Upper lobe of left lung (tissue), 6 donors: ENCODE measurements at regions not wholly inside any gene's neighbourhood (a gene's known extent, or its start where the extent isn't known, plus 50 kb on each side); places are given as distances from the start of the nearest gene placed in this dataset.

Source experiments
- ATAC-seq, 2 donors: fragments of 200-7000 bp; cut with Tn5 transposase; one replicate each; pipeline ENCODE4 v1.9.1; 2022; ENCODE audit warnings: mild to moderate bottlenecking in 2 of 2, moderate library complexity in 2 of 2; ENCODE audit not compliant: low FRiP score in 2 of 2
- DNase-seq, 2 donors: peaks; one replicate each; pipeline ENCODE4 v3.0.0-alpha.2; 2019 to 2020
- H3K27ac ChIP-seq, 4 donors: fragments of 200-600 bp; sonication (generic); one replicate each; pipeline ENCODE4 v1.5.1; 2016 to 2019
- H3K27me3 ChIP-seq, 4 donors: fragments of 200-600 bp; sonication (generic); one replicate each; pipeline ENCODE4 v1.5.1; 2017 to 2019
- H3K36me3 ChIP-seq, 4 donors: fragments of 200-600 bp; sonication (generic); one replicate each; pipeline ENCODE4 v1.5.1; 2016 to 2019
- H3K4me1 ChIP-seq, 4 donors: fragments of 200-600 bp; sonication (generic); one replicate each; pipeline ENCODE4 v1.5.1; 2018 to 2019
- H3K4me3 ChIP-seq, 4 donors: fragments of 200-600 bp; sonication (generic); one replicate each; pipeline ENCODE4 v1.5.1; 2017 to 2019; ENCODE audit warnings: mild to moderate bottlenecking in 2 of 4, moderate library complexity in 1 of 4
- H3K9me3 ChIP-seq, 4 donors: fragments of 200-600 bp; sonication (generic); one replicate each; pipeline ENCODE4 v1.5.1; 2018 to 2019
- CTCF ChIP-seq, 6 experiments: fragments of 450-650 bp in 4 of 6; fragments of 200-600 bp in 2 of 6; sonication (generic) in 2 of 6; IDR thresholded peaks; one replicate each; pipeline ENCODE4 v1.5.1; 2016 to 2019; ENCODE audit warnings: antibody characterized with exemption in 6 of 6
- EP300 ChIP-seq, 4 donors: sonication (generic); formaldehyde crosslinking; IDR thresholded peaks; one replicate each; pipeline ENCODE4 v1.5.1; 2017; ENCODE audit warnings: antibody characterized with exemption in 4 of 4, control low read depth in 2 of 4
- POLR2A ChIP-seq, 4 donors: fragments of 450-650 bp; IDR thresholded peaks; one replicate each; pipeline ENCODE4 v1.5.1; 2016 to 2017; ENCODE audit warnings: antibody characterized with exemption in 4 of 4, mild to moderate bottlenecking in 2 of 4
- POLR2AphosphoS5 ChIP-seq, 2 donors: sonication (generic); formaldehyde crosslinking; IDR thresholded peaks; one replicate each; pipeline ENCODE4 v1.5.1; 2017; ENCODE audit warnings: antibody characterized with exemption in 2 of 2
- WGBS, 2 donors: methylation state at CpG; one replicate each; pipeline ENCODE4 v1.1.5; 2017 to 2018; 5-methylcytosine and 5-hydroxymethylcytosine counted together
- donor health status: DM: no; HTN: no; CAD: no; lungs with moderate emphysema.
- donor health status: DM: no; HTN: yes; CAD: no; lungs with severe emphysema.

- no peaks in the 10 kb centered on the region for H3K36me3 ChIP-seq
- H3K9me3 ChIP-seq = no peaks in the 10 kb centered on the region
- H3K27me3 ChIP-seq = no peaks in the 10 kb centered on the region
- H3K27ac ChIP-seq = no peak overlapping the region
- H3K4me3 ChIP-seq = no peak overlapping the region
- TF ChIP-seq EP300 (IDR thresholded peaks at IDR 0.05) (no peak), CTCF (IDR thresholded peaks at IDR 0.05) (no peak), POLR2AphosphoS5 (IDR thresholded peaks at IDR 0.05) (no peak), POLR2A (IDR thresholded peaks at IDR 0.05) (no peak)
- 72 to 74% methylated on average over 3 of the region's 3 CpGs for WGBS, 2 donors
- H3K4me1 ChIP-seq = no peaks in the 10 kb centered on the region
- ATAC-seq (no peak), DNase-seq (no peak)
These were observed 183.5 kb upstream of the ANKFN1 start for GRCh38 chr17:55969562-55970324.

GRCh38 chr17:55978578-55978977 lies 174.7 kb upstream of the ANKFN1 start:
- 100% methylated on average over 1 of the region's 1 CpG; no CpG with 5 or more reads in 1 of the 2 donors for WGBS, 2 donors
- no peak for ATAC-seq
- H3K4me3 ChIP-seq = no peak overlapping the region

GRCh38 chr17:55983096-55983495 lies 170.2 kb upstream of the ANKFN1 start:
- Histone ChIP-seq H3K4me1 (no peaks in the 10 kb centered on the region), H3K27ac (no peak overlapping the region), H3K4me3 (no peak overlapping the region), H3K36me3 (no peaks in the 10 kb centered on the region), H3K27me3 (no peaks in the 10 kb centered on the region), H3K9me3 (no peaks in the 10 kb centered on the region)
- DNase-seq (no peak), ATAC-seq (no peak)
- 81 to 88% methylated on average over 3 of the region's 3 CpGs for WGBS, 2 donors
- TF ChIP-seq EP300 (IDR thresholded peaks at IDR 0.05) = no peak
- no peak for TF ChIP-seq CTCF (IDR thresholded peaks at IDR 0.05)
- no peak for TF ChIP-seq POLR2A (IDR thresholded peaks at IDR 0.05)
- TF ChIP-seq POLR2AphosphoS5 (IDR thresholded peaks at IDR 0.05) = no peak

More at GRCh38 chr17:55978578-55978977, 174.7 kb upstream of the ANKFN1 start:
- H3K27ac ChIP-seq = no peak overlapping the region
- no peak for DNase-seq
- H3K4me1 ChIP-seq = no peaks in the 10 kb centered on the region
- H3K9me3 ChIP-seq = no peaks in the 10 kb centered on the region
- no peaks in the 10 kb centered on the region for H3K27me3 ChIP-seq
- TF ChIP-seq CTCF (IDR thresholded peaks at IDR 0.05) = no peak
- TF ChIP-seq POLR2A (IDR thresholded peaks at IDR 0.05) = no peak
- no peak for TF ChIP-seq POLR2AphosphoS5 (IDR thresholded peaks at IDR 0.05)
- no peak for TF ChIP-seq EP300 (IDR thresholded peaks at IDR 0.05)
- no peaks in the 10 kb centered on the region for H3K36me3 ChIP-seq

- no peaks in the 10 kb centered on the region for H3K4me1 ChIP-seq
These were observed 166.5 kb upstream of the ANKFN1 start for GRCh38 chr17:55986817-55987216.

More at GRCh38 chr17:55986817-55987216, 166.5 kb upstream of the ANKFN1 start:
- H3K4me3 ChIP-seq = no peak overlapping the region
- TF ChIP-seq CTCF (IDR thresholded peaks at IDR 0.05) = no peak
- no peak for TF ChIP-seq POLR2A (IDR thresholded peaks at IDR 0.05)
- ATAC-seq = no peak
- 76 to 81% methylated on average over 4 of the region's 4 CpGs for WGBS, 2 donors
- H3K36me3 ChIP-seq = no peaks in the 10 kb centered on the region
- H3K27me3 ChIP-seq = no peaks in the 10 kb centered on the region
- no peak for DNase-seq
- H3K27ac ChIP-seq = no peak overlapping the region
- no peaks in the 10 kb centered on the region for H3K9me3 ChIP-seq
